B cell (primary cell): ENCODE measurements at regions not wholly inside any gene's neighbourhood (a gene's known extent, or its start where the extent isn't known, plus 50 kb on each side); places are given as distances from the start of the nearest gene placed in this dataset.

Experiments
- ATAC-seq: fragments of 200-7000 bp; cut with Tn5 transposase; one replicate; pipeline ENCODE4 v1.10.0; 2021; ENCODE audit warnings: low read depth, mild to moderate bottlenecking, moderate number of reproducible peaks, moderate library complexity
- CTCF ChIA-PET: fragments of 350-600 bp; sonication (Branson Sonifier 250); formaldehyde crosslinking; loops from one replicate; lab custom pipeline; 2021; ENCODE audit warnings: antibody characterized with exemption, inconsistent platforms; lab: Charles Lee
- POLR2A ChIA-PET: fragments of 350-600 bp; sonication (Branson Sonifier 250); formaldehyde crosslinking; loops from one replicate; lab custom pipeline; 2021; ENCODE audit warnings: antibody characterized with exemption; lab: Charles Lee
- DNase-seq: peaks from one replicate; pipeline ENCODE4 v3.0.0; 2013
- H2AFZ ChIP-seq: 2 replicates; pipeline ENCODE4 v1.6.1; 2012; ENCODE audit warnings: mild to moderate bottlenecking, low read depth, low read length; ENCODE audit not compliant: insufficient read depth, poor library complexity, severe bottlenecking
- H3K27ac ChIP-seq, 2 donors: 1 replicate in 1 of 2; 2 replicates in 1 of 2; pipeline ENCODE4 v1.5.1; 2012 to 2013; ENCODE audit warnings: low read length in 2 of 2, mild to moderate bottlenecking in 2 of 2, moderate library complexity in 1 of 2
- H3K27me3 ChIP-seq, 4 experiments: fragments of 200-600 bp in 1 of 4; sonication (generic) in 1 of 4; replicated peaks in 1 of 4; 1 replicate in 2 of 4; 2 replicates in 2 of 4; pipeline versions ENCODE4 v1.6.1 to v1.7.0; 2013 to 2016; ENCODE audit warnings: low read length in 3 of 4, mild to moderate bottlenecking in 2 of 4, mixed read lengths in 1 of 4, moderate library complexity in 1 of 4; ENCODE audit not compliant: insufficient read depth in 4 of 4, control insufficient read depth in 3 of 4; ENCODE audit errors: control extremely low read depth in 1 of 4
- H3K36me3 ChIP-seq, 2 experiments: replicated peaks in 1 of 2; 1 replicate in 1 of 2; 2 replicates in 1 of 2; pipeline versions ENCODE4 v1.6.1 to v1.7.1; 2013; ENCODE audit warnings: low read length in 1 of 2; ENCODE audit not compliant: insufficient read depth in 2 of 2, control insufficient read depth in 1 of 2; ENCODE audit errors: control extremely low read depth in 1 of 2, extremely low read depth in 1 of 2
- H3K4me1 ChIP-seq, 2 donors: fragments of 200-600 bp in 1 of 2; sonication (generic) in 1 of 2; 1 replicate in 1 of 2; 2 replicates in 1 of 2; pipeline versions ENCODE4 v1.5.1 to v1.6.1; 2013 to 2017; ENCODE audit warnings: low read length in 2 of 2; ENCODE audit not compliant: control insufficient read depth in 2 of 2, insufficient read depth in 2 of 2
- H3K4me2 ChIP-seq: replicated peaks from 2 replicates; pipeline ENCODE3; 2012; ENCODE audit warnings: mild to moderate bottlenecking, low read depth, low read length; ENCODE audit not compliant: poor library complexity, severe bottlenecking
- H3K4me3 ChIP-seq, 5 experiments: fragments of 200-600 bp in 1 of 5; sonication (generic) in 1 of 5; 1 replicate in 3 of 5; 2 replicates in 2 of 5; pipeline versions ENCODE4 v1.5.1 to v1.7.0; 2011 to 2016; ENCODE audit warnings: low read length in 4 of 5, mild to moderate bottlenecking in 4 of 5, low read depth in 2 of 5, control low read depth in 1 of 5, moderate library complexity in 1 of 5; ENCODE audit not compliant: insufficient read depth in 1 of 5; ENCODE audit errors: control extremely low read depth in 1 of 5, extremely low read depth in 1 of 5
- H3K79me2 ChIP-seq: fragments of 200-600 bp; sonication (generic); one replicate; pipeline ENCODE4 v1.6.0; 2016; ENCODE audit warnings: low read length; ENCODE audit not compliant: control insufficient read depth, insufficient read depth
- H3K9ac ChIP-seq: fragments of 200-600 bp; sonication (generic); 2 replicates; pipeline ENCODE4 v1.6.1; 2017; ENCODE audit warnings: mild to moderate bottlenecking, low read length, moderate library complexity
- H3K9me3 ChIP-seq, 3 donors: one replicate each; pipeline versions ENCODE4 v1.6.1 to v1.7.1; 2013; ENCODE audit warnings: low read length in 2 of 3; ENCODE audit not compliant: control insufficient read depth in 2 of 3, insufficient read depth in 1 of 3; ENCODE audit errors: control extremely low read depth in 1 of 3
- H4K20me1 ChIP-seq: 2 replicates; pipeline ENCODE4 v1.6.0; 2012; ENCODE audit warnings: mild to moderate bottlenecking, low read length; ENCODE audit not compliant: insufficient read depth, control insufficient read depth, poor library complexity, severe bottlenecking
- H3K27ac Mint-ChIP-seq: one replicate; pipeline ENCODE4 v1.8.0; 2021; ENCODE audit warnings: mixed read lengths
- H3K27me3 Mint-ChIP-seq: one replicate; pipeline ENCODE4 v1.8.0; 2021; ENCODE audit warnings: mixed read lengths
- H3K4me1 Mint-ChIP-seq: one replicate; pipeline ENCODE4 v1.8.0; 2021; ENCODE audit warnings: mixed read lengths
- H3K4me3 Mint-ChIP-seq: one replicate; pipeline ENCODE4 v1.8.0; 2021; ENCODE audit warnings: mixed read lengths
- H3K9me3 Mint-ChIP-seq: one replicate; pipeline ENCODE4 v1.8.0; 2022; ENCODE audit warnings: mixed read lengths; ENCODE audit not compliant: insufficient read depth
- EZH2 ChIP-seq: IDR thresholded peaks from 2 replicates; pipeline ENCODE4 v1.6.1; 2012; ENCODE audit warnings: borderline replicate concordance, low read depth, mild to moderate bottlenecking, moderate library complexity, low read length; ENCODE audit not compliant: insufficient read depth, poor library complexity, severe bottlenecking
- WGBS: methylation state at CpG from one replicate; pipeline ENCODE4 v1.1.5; 2013; ENCODE audit warnings: missing lambda C conversion rate; ENCODE audit not compliant: insufficient coverage; 5-methylcytosine and 5-hydroxymethylcytosine counted together
- intact Hi-C: fragments of 100-400 bp; cut with micrococcal nuclease; formaldehyde crosslinking; loops from one replicate; pipeline ENCODE4 v1.10.0; 2022
- TF ChIP-seq, protein P1 (sequence below): fragments of 200-600 bp; IDR thresholded peaks from one replicate; pipeline ENCODE4 v1.8.0; 2022; ENCODE audit warnings: antibody characterized with exemption, mild to moderate bottlenecking

DNA sequence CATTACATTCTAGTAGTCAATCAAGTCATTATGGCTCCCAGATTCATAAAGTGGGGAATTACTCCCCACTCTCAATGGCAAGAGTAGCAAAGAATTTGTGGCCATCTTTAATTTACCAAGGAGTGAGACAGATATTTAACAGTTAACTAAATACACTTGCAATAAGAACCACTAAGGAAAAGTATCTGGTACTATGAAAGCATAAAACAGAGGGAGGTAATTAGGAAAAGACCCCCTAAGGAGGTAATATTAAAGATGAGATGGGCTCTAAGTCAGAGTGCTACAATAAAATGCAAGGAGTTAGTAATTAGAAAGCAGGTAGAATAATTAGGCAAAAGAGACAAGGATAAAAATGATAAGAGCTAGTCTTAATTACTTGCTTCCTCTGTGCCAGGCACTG is 301.9 kb downstream of the CHL1 start:
- CTCF ChIA-PET = no interaction called here
- DNase-seq = no peak
- no peaks in the 10 kb centered on the region for H3K27me3 Mint-ChIP-seq
- H3K9me3 ChIP-seq = no peaks in the 10 kb centered on the region
- no peaks in the 10 kb centered on the region for H4K20me1 ChIP-seq
- H3K36me3 ChIP-seq = no peaks in the 10 kb centered on the region
- H3K4me3 Mint-ChIP-seq = no peak overlapping the region
- H2AFZ ChIP-seq = no peak overlapping the region
- H3K79me2 ChIP-seq = no peaks in the 10 kb centered on the region
- H3K9me3 Mint-ChIP-seq = no peaks in the 10 kb centered on the region
- no peak for ATAC-seq
- H3K4me3 ChIP-seq = no peak overlapping the region
- TF ChIP-seq, protein P1, sequence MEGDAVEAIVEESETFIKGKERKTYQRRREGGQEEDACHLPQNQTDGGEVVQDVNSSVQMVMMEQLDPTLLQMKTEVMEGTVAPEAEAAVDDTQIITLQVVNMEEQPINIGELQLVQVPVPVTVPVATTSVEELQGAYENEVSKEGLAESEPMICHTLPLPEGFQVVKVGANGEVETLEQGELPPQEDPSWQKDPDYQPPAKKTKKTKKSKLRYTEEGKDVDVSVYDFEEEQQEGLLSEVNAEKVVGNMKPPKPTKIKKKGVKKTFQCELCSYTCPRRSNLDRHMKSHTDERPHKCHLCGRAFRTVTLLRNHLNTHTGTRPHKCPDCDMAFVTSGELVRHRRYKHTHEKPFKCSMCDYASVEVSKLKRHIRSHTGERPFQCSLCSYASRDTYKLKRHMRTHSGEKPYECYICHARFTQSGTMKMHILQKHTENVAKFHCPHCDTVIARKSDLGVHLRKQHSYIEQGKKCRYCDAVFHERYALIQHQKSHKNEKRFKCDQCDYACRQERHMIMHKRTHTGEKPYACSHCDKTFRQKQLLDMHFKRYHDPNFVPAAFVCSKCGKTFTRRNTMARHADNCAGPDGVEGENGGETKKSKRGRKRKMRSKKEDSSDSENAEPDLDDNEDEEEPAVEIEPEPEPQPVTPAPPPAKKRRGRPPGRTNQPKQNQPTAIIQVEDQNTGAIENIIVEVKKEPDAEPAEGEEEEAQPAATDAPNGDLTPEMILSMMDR = no peak
- no peak overlapping the region for H3K27ac Mint-ChIP-seq
- no peak overlapping the region for H3K27ac ChIP-seq
- H3K4me1 ChIP-seq = no peaks in the 10 kb centered on the region
- H3K27me3 ChIP-seq = no peaks in the 10 kb centered on the region
- POLR2A ChIA-PET = no interaction called here
- no peak overlapping the region for H3K4me2 ChIP-seq
- no peaks in the 10 kb centered on the region for H3K4me1 Mint-ChIP-seq
- no peak overlapping the region for H3K9ac ChIP-seq
- intact Hi-C loops = no loop called here

DNA sequence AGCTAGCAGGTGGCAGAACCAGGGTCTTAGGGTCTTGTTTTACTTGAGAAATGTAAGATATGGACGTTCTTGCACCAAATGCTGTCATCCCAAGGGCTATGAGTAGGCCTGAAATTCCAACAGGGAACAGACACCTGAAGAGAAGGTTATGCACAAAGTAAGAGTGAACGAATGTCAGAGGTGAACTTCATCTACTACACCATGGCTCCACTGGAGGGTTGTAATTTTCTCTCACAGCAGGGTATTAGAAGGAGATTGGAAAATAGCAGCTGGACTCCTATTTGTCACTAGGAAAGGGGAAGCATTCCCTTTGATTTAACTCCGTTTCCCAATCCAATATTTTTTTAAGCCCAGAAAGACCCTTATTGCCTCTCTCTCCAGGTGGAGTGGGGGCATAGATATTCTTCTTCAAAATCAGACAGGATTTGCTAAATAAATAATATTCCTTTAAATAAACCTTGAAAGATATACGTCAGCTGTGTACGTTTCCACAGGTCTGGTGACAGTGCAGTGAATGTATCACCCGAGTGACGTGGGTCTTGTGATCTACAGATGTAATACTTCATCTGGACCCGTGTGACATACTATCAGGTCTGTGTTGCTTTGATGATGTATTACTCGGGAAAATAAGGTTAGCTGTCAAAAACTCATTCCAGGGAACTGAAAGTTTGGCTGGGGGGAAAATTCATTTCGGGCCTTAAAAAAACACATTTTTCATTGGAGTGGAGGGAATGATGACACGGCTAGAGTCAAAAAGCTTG is 302.6 kb downstream of the CHL1 start:
- H2AFZ ChIP-seq = no peak overlapping the region
- Mint-ChIP-seq H3K4me3 (no peak overlapping the region), H3K4me1 (no peaks in the 10 kb centered on the region), H3K27ac (no peak overlapping the region), H3K9me3 (no peaks in the 10 kb centered on the region), H3K27me3 (no peaks in the 10 kb centered on the region)
- DNase-seq (no peak), ATAC-seq (no peak)
- no peaks in the 10 kb centered on the region for H4K20me1 ChIP-seq
- 94% methylated on average over 5 of the region's 11 CpGs for WGBS
- H3K9ac ChIP-seq = no peak overlapping the region
- H3K27me3 ChIP-seq = no peaks in the 10 kb centered on the region
- H3K4me1 ChIP-seq = no peaks in the 10 kb centered on the region
- intact Hi-C loops = no loop called here
- no peak for TF ChIP-seq EZH2
- TF ChIP-seq, protein P1 = no peak
- no peaks in the 10 kb centered on the region for H3K9me3 ChIP-seq
- POLR2A ChIA-PET = no interaction called here
- H3K4me3 ChIP-seq = no peak overlapping the region
- no peaks in the 10 kb centered on the region for H3K36me3 ChIP-seq
- H3K27ac ChIP-seq = no peak overlapping the region
- H3K79me2 ChIP-seq = no peaks in the 10 kb centered on the region
- no peak overlapping the region for H3K4me2 ChIP-seq
- CTCF ChIA-PET = no interaction called here
